Retina (tissue), 1 donor: ENCODE measurements at regions not wholly inside any gene's neighbourhood (a gene's known extent, or its start where the extent isn't known, plus 50 kb on each side); places are given as distances from the start of the nearest gene placed in this dataset.
"Not testable (repeated sequence)": the region's sequence is repeated elsewhere in the genome, so short reads cannot be mapped to it uniquely, and the experiment has no call there.

Source experiments
- DNase-seq: peaks from one replicate; pipeline ENCODE4 v3.0.0-alpha.2; 2016

DNA sequence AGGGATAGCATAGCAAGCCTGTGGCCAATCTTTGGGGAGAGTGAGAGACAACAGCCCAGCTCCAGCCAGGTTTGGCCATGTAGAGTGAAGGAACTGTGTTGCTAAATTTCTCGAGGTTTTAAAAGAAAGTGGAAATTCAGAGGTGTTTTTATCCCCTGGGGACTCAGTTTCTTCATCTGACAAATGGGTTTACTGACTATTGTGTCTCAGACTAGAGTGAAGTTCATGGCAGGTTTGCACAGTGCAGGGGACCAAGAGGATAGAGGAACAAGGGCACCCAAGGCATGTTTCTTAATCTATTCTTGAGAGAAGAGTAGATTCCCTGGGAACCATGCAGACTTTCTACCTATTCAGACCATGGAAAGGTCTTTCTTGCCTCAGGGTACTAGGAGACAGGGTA, 555.8 kb upstream of the C16orf82 start:
- DNase-seq: no peak

DNA sequence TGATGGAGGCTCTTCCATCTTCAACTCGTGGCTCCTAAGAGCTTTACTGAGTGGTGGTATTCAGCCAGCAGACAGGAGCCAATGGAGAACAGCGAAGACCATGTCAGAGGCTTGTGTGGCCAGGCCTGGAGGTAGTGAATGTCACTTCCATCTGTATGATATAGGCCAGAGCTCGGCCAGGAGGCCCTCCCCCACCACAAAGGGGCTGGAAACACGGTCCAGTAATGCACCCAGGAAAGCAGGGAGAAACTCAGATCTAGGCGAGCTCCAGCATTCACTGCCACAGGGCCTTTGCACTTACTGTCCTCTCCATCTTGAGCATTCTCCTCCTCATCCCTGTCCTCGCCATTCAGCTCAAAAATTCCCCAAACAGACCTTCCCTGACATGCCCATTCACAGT, 555.3 kb upstream of the C16orf82 start:
- no peak for DNase-seq

- no peak for DNase-seq
Measured at GRCh38 chr16:26521626-26522025, 545.1 kb upstream of the C16orf82 start.

GRCh38 chr16:26524281-26524680, 542.4 kb upstream of the C16orf82 start:
- DNase-seq: no peak

DNA sequence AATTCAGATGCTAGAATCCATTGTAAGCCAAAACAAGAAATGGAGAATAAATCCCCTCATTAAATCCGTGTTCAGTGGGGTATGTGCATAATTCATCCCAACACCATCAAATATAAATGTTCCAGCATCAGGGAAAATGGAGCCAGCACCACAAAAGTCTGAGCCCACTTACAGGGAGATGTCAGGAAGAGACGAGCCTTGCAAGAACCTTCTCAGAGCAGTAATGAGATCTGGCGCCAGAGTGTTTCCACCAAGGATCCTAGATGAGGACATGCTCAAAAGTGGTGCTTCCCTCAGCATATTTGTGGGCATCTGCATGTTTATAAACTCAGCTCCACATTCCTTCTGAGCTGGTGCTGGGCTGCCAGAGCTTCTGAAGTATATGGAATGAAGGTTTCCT, 541.9 kb upstream of the C16orf82 start:
- DNase-seq: no peak

- DNase-seq: no peak
Measured at GRCh38 chr16:26525856-26526255, 540.9 kb upstream of the C16orf82 start.

GRCh38 chr16:26526633-26527032, 540.1 kb upstream of the C16orf82 start:
- DNase-seq: no peak

GRCh38 chr16:26530584-26531289, 536.0 kb upstream of the C16orf82 start:
- no peak for DNase-seq

GRCh38 chr16:26531290-26531730, 535.4 kb upstream of the C16orf82 start:
- peak; percentile 2 for DNase-seq

DNA sequence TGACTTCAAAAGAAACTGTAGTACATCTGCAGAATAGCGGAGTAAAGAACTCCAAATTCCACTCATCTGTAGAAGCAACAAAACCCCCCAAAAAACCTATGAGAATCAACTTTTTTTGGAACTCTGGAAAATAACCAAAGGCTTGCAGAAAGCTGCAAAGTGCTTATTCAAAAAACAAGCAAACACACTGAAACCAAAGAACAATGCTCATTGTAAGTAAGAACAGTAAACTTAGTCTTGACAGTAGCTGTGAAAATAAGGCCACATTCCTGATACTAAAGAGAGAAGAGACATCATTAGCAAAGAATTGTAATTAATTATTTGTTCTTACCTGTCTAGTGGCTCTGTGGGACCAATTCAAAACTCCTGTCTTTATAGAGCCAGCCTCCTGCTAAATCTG, 534.3 kb upstream of the C16orf82 start:
- DNase-seq: no peak

DNA sequence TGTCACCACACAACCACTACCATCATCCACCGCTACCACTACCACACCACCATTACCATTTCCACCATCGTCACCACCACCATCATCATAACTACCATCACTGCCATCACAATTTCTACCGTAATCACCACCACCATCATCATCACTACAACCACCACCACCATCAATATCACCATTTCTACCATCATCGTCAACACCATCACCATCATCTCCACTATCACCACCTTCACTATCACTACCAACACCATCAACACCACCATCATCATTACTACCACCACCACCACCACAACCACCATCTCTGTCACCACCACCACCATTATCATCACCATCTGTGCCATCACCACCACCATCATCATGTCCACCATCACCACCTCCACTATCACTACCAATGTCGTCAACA, 524.5 kb upstream of the C16orf82 start:
- DNase-seq: no peak

GRCh38 chr16:26546573-26546972, 520.2 kb upstream of the C16orf82 start:
- DNase-seq: no peak

GRCh38 chr16:26547681-26548080, 519.0 kb upstream of the C16orf82 start:
- DNase-seq: no peak

DNA sequence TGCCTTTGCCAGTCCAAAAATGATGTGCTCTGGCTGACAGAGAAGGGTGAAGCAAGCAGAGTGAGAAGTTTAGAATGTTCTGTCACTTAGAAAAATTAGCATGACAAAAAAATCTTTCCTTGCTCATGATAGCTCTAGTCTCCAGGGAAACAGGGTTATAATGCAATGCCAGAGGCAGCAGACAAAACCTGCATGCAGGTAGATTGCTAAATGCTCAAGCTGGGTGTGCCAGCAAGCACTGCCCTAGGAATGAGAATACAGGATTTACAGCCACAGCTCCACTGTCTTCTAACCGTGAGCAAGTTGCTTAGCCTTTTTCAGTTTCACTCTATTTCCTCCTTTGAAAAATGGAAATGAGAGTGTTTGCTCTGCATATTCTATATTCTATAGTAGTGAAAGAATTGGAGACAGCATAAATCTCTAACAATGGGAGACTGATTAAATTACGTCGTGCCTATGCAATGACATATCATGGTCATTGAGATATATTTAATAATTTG, 516.6 kb upstream of the C16orf82 start:
- no peak for DNase-seq

GRCh38 chr16:26554030-26554429, 512.7 kb upstream of the C16orf82 start:
- no peak for DNase-seq

GRCh38 chr16:26561303-26561702, 505.4 kb upstream of the C16orf82 start:
- no peak for DNase-seq

DNA sequence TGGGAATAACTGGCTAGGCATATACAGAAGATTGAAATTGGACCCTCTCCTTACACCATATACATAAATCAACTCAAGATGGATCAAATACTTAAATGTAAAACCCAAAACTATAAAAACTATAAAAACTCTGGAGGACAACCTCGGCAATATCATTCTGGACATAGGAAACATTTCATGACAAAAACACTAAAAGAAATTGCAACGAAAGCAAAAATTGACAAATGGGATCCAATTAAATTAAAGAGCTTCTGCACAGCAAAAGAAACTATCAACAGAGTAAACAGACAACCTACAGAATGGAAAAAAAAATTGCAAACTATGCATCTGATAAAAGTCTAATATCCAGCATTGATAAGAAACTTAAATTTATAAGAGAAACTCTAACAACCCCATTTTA, 503.7 kb upstream of the C16orf82 start:
- no peak for DNase-seq

- DNase-seq: peak; percentile 39
Measured at GRCh38 chr16:26567356-26567755, 499.4 kb upstream of the C16orf82 start.

DNA sequence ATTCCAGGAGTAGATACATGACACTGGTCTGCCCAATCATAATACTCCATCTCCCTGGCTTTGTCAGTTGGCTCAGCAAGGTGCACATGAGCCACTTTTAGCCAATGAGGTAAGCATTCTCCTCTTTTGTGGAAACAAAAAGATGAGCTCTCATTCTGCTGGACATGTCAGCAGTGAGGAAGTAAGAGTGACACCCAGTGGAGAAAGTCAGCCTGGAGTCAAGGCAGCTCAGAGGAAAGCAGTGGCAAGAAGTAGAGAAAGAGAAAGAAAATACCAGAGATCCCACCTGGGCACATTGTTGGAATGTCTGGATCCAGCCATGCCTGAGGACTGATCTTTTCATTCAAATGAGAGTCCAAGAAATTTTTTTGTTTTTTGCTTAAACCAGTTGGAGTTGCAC, 496.9 kb upstream of the C16orf82 start:
- peak; percentile 29 for DNase-seq

DNA sequence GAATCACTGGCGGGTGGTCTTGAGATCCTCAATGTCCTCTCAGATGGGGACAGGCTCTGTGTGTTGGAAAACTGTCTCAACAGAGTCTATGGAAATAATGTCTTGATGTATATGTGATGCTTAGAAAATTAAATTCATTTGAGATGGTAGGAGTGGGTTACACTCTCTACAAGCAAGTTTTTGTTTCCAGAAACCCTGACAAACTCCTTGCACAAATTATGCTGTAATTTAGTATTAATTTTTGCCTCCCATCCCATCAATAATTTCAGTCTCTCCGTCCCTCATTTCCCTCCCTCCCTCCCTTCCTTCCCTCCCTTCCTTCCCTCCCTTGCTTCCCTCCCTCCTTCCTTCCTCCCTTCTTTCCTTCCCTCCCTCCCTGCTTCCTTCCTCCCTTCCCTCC, 488.0 kb upstream of the C16orf82 start:
- no peak for DNase-seq

- DNase-seq: no peak
Measured at GRCh38 chr16:26583803-26584202, 482.9 kb upstream of the C16orf82 start.

DNA sequence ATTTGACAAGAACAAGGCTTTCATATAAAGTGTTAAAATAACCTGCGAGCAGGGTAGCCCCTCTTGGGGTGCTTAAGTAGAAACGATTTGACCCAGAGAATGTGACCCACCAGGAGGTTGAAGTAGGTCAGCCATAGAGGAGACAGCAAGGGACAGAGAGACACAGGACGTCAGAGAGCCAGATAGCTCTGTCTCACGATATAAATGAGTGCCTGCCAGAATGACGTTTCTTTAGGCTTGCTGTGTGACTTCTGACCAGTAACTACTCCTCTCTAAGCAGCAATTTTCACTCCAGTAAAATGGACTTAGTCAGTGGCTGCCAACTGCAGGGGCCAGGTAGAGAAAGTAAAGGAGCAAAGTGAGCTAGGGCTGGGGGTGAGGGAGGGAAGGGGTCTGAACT, 473.0 kb upstream of the C16orf82 start:
- DNase-seq: no peak

GRCh38 chr16:26594666-26595065, 472.1 kb upstream of the C16orf82 start:
- DNase-seq: no peak

- no peak for DNase-seq
Measured at GRCh38 chr16:26595199-26595598, 471.5 kb upstream of the C16orf82 start.

DNA sequence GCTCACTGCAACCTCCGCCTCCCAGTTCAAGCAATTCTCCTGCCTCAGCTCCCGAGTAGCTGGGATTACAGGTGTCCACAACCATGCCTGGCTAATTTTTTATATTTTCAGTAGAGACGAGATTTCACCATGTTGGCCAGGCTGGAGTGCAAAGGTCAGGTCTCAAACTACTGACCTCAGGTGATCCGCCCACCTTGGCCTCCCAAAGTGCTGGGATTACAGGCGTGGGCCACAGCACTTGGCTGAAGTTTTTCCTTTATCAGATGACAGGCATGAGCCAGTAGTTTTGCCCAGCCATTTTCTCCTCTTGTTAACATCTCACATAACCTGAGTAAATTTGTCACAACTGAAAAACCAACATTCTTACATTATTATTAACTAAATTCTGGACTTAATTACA, 470.7 kb upstream of the C16orf82 start:
- DNase-seq: not testable (repeated sequence)
